ENCODE measurements at regions not wholly inside any gene's neighbourhood (a gene's known extent, or its start where the extent isn't known, plus 50 kb on each side); places are given as distances from the start of the nearest gene placed in this dataset.

GRCh38 chr10:2118201-2118600, 380.9 kb upstream of the ADARB2 start:
- H4K20me1 ChIP-seq (ENCODE audit: insufficient read depth, low read length) = no peaks in the 10 kb centered on the region
- H3K27ac ChIP-seq (ENCODE audit: low read length) = no peak overlapping the region
- no peaks in the 10 kb centered on the region for H3K9me3 ChIP-seq (ENCODE audit: insufficient read depth, low read length, severe bottlenecking)
- H3K4me2 ChIP-seq (ENCODE audit: insufficient read depth, low read length) = no peak overlapping the region
- H3K79me2 ChIP-seq (ENCODE audit: insufficient read depth, low read length) = no peaks in the 10 kb centered on the region
- TF ChIP-seq CTCF (IDR thresholded peaks at IDR 0.05; ENCODE audit: borderline replicate concordance, extremely low read depth, low read length, poor library complexity, severe bottlenecking) (no peak), EZH2 (IDR thresholded peaks at IDR 0.05; ENCODE audit: borderline replicate concordance, low read depth, low read length, severe bottlenecking) (no peak)
- no peaks in the 10 kb centered on the region for H3K27me3 ChIP-seq (ENCODE audit: insufficient read depth, low read length, poor library complexity)
- H3K9ac ChIP-seq (ENCODE audit: low read depth, low read length) = no peak overlapping the region
- H2AFZ ChIP-seq (ENCODE audit: low read depth, low read length) = no peak overlapping the region
- no peak overlapping the region for H3K4me3 ChIP-seq (ENCODE audit: low read depth in 1 of 2, low read length in 2 of 2)
- DNase-seq = no peak
- H3K36me3 ChIP-seq (ENCODE audit: insufficient read depth, low read length) = no peaks in the 10 kb centered on the region
- ATAC-seq (ENCODE audit: insufficient read depth, low read depth) = no peak
- H3K4me1 ChIP-seq (ENCODE audit: insufficient read depth, low read length) = peaks cover 4% of the 10 kb centered on the region; the same call in 1 of the 2 replicates

- TF ChIP-seq EZH2 (IDR thresholded peaks at IDR 0.05; ENCODE audit: borderline replicate concordance, low read depth, low read length, severe bottlenecking) (no peak), CTCF (IDR thresholded peaks at IDR 0.05; ENCODE audit: borderline replicate concordance, extremely low read depth, low read length, poor library complexity, severe bottlenecking) (no peak)
Observed at GRCh38 chr10:2117641-2118040, 380.3 kb upstream of the ADARB2 start.

GRCh38 chr10:2111965-2112364, 374.6 kb upstream of the ADARB2 start:
- Histone ChIP-seq H3K4me1 (ENCODE audit: insufficient read depth, low read length) (peaks cover 2% of the 10 kb centered on the region; the same call in 1 of the 2 replicates), H3K4me2 (ENCODE audit: insufficient read depth, low read length) (no peak overlapping the region), H2AFZ (ENCODE audit: low read depth, low read length) (no peak overlapping the region; the same call in 1 of the 2 replicates), H3K79me2 (ENCODE audit: insufficient read depth, low read length) (no peaks in the 10 kb centered on the region), H4K20me1 (ENCODE audit: insufficient read depth, low read length) (no peaks in the 10 kb centered on the region), H3K4me3 (ENCODE audit: low read depth in 1 of 2, low read length in 2 of 2) (no peak overlapping the region), H3K9me3 (ENCODE audit: insufficient read depth, low read length, severe bottlenecking) (no peaks in the 10 kb centered on the region), H3K27me3 (ENCODE audit: insufficient read depth, low read length, poor library complexity) (no peaks in the 10 kb centered on the region), H3K9ac (ENCODE audit: low read depth, low read length) (no peak overlapping the region), H3K36me3 (ENCODE audit: insufficient read depth, low read length) (no peaks in the 10 kb centered on the region), H3K27ac (ENCODE audit: low read length) (no peak overlapping the region)
- no peak for TF ChIP-seq EZH2 (IDR thresholded peaks at IDR 0.05; ENCODE audit: borderline replicate concordance, low read depth, low read length, severe bottlenecking)
- TF ChIP-seq CTCF (IDR thresholded peaks at IDR 0.05; ENCODE audit: borderline replicate concordance, extremely low read depth, low read length, poor library complexity, severe bottlenecking) = no peak
- no peak for DNase-seq
- ATAC-seq (ENCODE audit: insufficient read depth, low read depth) = no peak

More at GRCh38 chr10:2117641-2118040, 380.3 kb upstream of the ADARB2 start:
- Histone ChIP-seq H3K4me1 (ENCODE audit: insufficient read depth, low read length) (peaks cover 4% of the 10 kb centered on the region; the same call in 1 of the 2 replicates), H4K20me1 (ENCODE audit: insufficient read depth, low read length) (no peaks in the 10 kb centered on the region), H3K9me3 (ENCODE audit: insufficient read depth, low read length, severe bottlenecking) (no peaks in the 10 kb centered on the region), H3K27me3 (ENCODE audit: insufficient read depth, low read length, poor library complexity) (no peaks in the 10 kb centered on the region), H3K4me2 (ENCODE audit: insufficient read depth, low read length) (no peak overlapping the region), H3K4me3 (ENCODE audit: low read depth in 1 of 2, low read length in 2 of 2) (no peak overlapping the region), H2AFZ (ENCODE audit: low read depth, low read length) (no peak overlapping the region), H3K27ac (ENCODE audit: low read length) (no peak overlapping the region), H3K9ac (ENCODE audit: low read depth, low read length) (no peak overlapping the region), H3K79me2 (ENCODE audit: insufficient read depth, low read length) (no peaks in the 10 kb centered on the region), H3K36me3 (ENCODE audit: insufficient read depth, low read length) (no peaks in the 10 kb centered on the region)
- DNase-seq (no peak), ATAC-seq (ENCODE audit: insufficient read depth, low read depth) (no peak)

- no peaks in the 10 kb centered on the region for H3K27me3 ChIP-seq (ENCODE audit: insufficient read depth, low read length, poor library complexity)
- no peak overlapping the region for H3K4me3 ChIP-seq (ENCODE audit: low read depth in 1 of 2, low read length in 2 of 2)
- no peak overlapping the region for H3K9ac ChIP-seq (ENCODE audit: low read depth, low read length)
- TF ChIP-seq EZH2 (IDR thresholded peaks at IDR 0.05; ENCODE audit: borderline replicate concordance, low read depth, low read length, severe bottlenecking) (no peak), CTCF (IDR thresholded peaks at IDR 0.05; ENCODE audit: borderline replicate concordance, extremely low read depth, low read length, poor library complexity, severe bottlenecking) (no peak)
- no peak for DNase-seq
- H2AFZ ChIP-seq (ENCODE audit: low read depth, low read length) = no peak overlapping the region
- H3K4me1 ChIP-seq (ENCODE audit: insufficient read depth, low read length) = no peaks in the 10 kb centered on the region
- ATAC-seq (ENCODE audit: insufficient read depth, low read depth) = no peak
- no peaks in the 10 kb centered on the region for H3K9me3 ChIP-seq (ENCODE audit: insufficient read depth, low read length, severe bottlenecking)
- H3K27ac ChIP-seq (ENCODE audit: low read length) = no peak overlapping the region
- no peaks in the 10 kb centered on the region for H3K79me2 ChIP-seq (ENCODE audit: insufficient read depth, low read length)
- H4K20me1 ChIP-seq (ENCODE audit: insufficient read depth, low read length) = no peaks in the 10 kb centered on the region
- H3K4me2 ChIP-seq (ENCODE audit: insufficient read depth, low read length) = no peak overlapping the region
- H3K36me3 ChIP-seq (ENCODE audit: insufficient read depth, low read length) = no peaks in the 10 kb centered on the region
Observed at GRCh38 chr10:2108496-2108895, 371.2 kb upstream of the ADARB2 start.

Measured in DND-41 (cell line).